Testis (tissue), 2 donors: ENCODE measurements at regions not wholly inside any gene's neighbourhood (a gene's known extent, or its start where the extent isn't known, plus 50 kb on each side); places are given as distances from the start of the nearest gene placed in this dataset.

Source experiments
- DNase-seq: peaks from one replicate; pipeline ENCODE4 v3.0.0-alpha.2; 2019
- H3K27ac ChIP-seq, 2 donors: fragments of 200-600 bp; sonication (generic); one replicate each; pipeline ENCODE4 v1.5.1; 2019
- H3K27me3 ChIP-seq: fragments of 200-600 bp; sonication (generic); one replicate; pipeline ENCODE4 v1.5.1; 2019
- H3K36me3 ChIP-seq: fragments of 200-600 bp; sonication (generic); one replicate; pipeline ENCODE4 v1.5.1; 2017; ENCODE audit warnings: low read depth; ENCODE audit errors: missing control alignments
- H3K4me1 ChIP-seq: fragments of 200-600 bp; sonication (generic); one replicate; pipeline ENCODE4 v1.5.1; 2019
- H3K4me3 ChIP-seq, 2 donors: fragments of 200-600 bp; sonication (generic); one replicate each; pipeline ENCODE4 v1.5.1; 2017 to 2019
- H3K9me3 ChIP-seq: fragments of 200-600 bp; sonication (generic); one replicate; pipeline ENCODE4 v1.5.1; 2017
- CTCF ChIP-seq, 3 experiments: fragments of 450-650 bp in 2 of 3; fragments of 200-600 bp in 1 of 3; sonication (generic) in 1 of 3; IDR thresholded peaks; one replicate each; pipeline ENCODE4 v1.5.1; 2016 to 2019; ENCODE audit warnings: antibody characterized with exemption in 3 of 3, mild to moderate bottlenecking in 2 of 3, moderate library complexity in 1 of 3
- POLR2A ChIP-seq: fragments of 450-650 bp; IDR thresholded peaks from one replicate; pipeline ENCODE4 v1.6.1; 2017; ENCODE audit warnings: antibody characterized with exemption, mild to moderate bottlenecking, moderate library complexity
- WGBS, 2 donors: methylation state at CpG; one replicate each; pipeline ENCODE4 v1.1.5; 2018; 5-methylcytosine and 5-hydroxymethylcytosine counted together
- intact Hi-C: fragments of 100-400 bp; cut with DNase I; formaldehyde crosslinking; loops from one replicate; pipeline ENCODE4 v1.15.1; 2023; ENCODE audit warnings: low total_unique reads

- intact Hi-C loops = no loop called here
- H3K4me1 ChIP-seq = peaks cover 100% of the 10 kb centered on the region
- no peak overlapping the region for H3K4me3 ChIP-seq
- H3K36me3 ChIP-seq = no peaks in the 10 kb centered on the region
- H3K27me3 ChIP-seq = no peaks in the 10 kb centered on the region
- no peak for DNase-seq
- H3K27ac ChIP-seq = peak overlapping the region in 1 of 2 donors; percentile 74
- TF ChIP-seq CTCF (IDR thresholded peaks at IDR 0.05) = no peak
- TF ChIP-seq POLR2A = no peak
- WGBS, 2 donors = 84 to 87% methylated on average over 3 to 7 of the region's 7 CpGs
- H3K9me3 ChIP-seq = no peaks in the 10 kb centered on the region
Observed at GRCh38 chr17:77476006-77476405, 335.2 kb downstream of the SEC14L1 start.

DNA sequence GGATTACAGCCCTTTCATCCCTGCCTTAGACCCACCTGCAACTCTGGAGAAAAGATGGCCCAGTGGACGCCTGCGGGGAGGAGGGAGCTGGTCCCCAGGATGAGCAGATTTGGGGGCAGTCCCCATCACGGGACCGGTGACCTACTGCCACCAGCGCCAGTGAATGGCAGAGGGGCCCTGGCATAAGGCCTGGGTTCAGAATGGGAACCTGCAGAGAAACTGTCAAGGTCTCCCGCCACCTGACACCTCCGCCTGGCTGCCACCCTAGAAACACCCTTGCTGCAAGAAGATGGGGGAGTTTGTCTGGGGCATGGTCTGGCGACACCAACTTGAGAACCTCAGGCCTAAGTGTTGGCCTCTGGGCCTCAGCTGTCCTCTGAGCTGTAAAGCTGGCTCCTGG lies 335.7 kb downstream of the SEC14L1 start:
- intact Hi-C loops = no loop called here
- Histone ChIP-seq H3K4me3 (no peak overlapping the region), H3K27ac (peak overlapping the region; percentile 6 to 74), H3K36me3 (no peaks in the 10 kb centered on the region), H3K4me1 (peaks cover 100% of the 10 kb centered on the region), H3K9me3 (no peaks in the 10 kb centered on the region), H3K27me3 (no peaks in the 10 kb centered on the region)
- DNase-seq = no peak
- TF ChIP-seq POLR2A (no peak), CTCF (IDR thresholded peaks at IDR 0.05) (no peak)
- WGBS, 2 donors = 77 to 78% methylated on average over 7 to 8 of the region's 8 CpGs

GRCh38 chr17:77476931-77477805 lies 336.4 kb downstream of the SEC14L1 start:
- no peaks in the 10 kb centered on the region for H3K36me3 ChIP-seq
- DNase-seq = peak; percentile 85
- H3K4me1 ChIP-seq = peaks cover 100% of the 10 kb centered on the region
- no peaks in the 10 kb centered on the region for H3K27me3 ChIP-seq
- no peaks in the 10 kb centered on the region for H3K9me3 ChIP-seq
- H3K4me3 ChIP-seq = no peak overlapping the region
- H3K27ac ChIP-seq = peak overlapping the region; percentile 57 to 74
- TF ChIP-seq POLR2A = no peak
- TF ChIP-seq CTCF (IDR thresholded peaks at IDR 0.05) = no peak
- intact Hi-C loops = no loop called here
- WGBS, 2 donors = 36 to 46% methylated on average over 22 of the region's 22 CpGs

DNA sequence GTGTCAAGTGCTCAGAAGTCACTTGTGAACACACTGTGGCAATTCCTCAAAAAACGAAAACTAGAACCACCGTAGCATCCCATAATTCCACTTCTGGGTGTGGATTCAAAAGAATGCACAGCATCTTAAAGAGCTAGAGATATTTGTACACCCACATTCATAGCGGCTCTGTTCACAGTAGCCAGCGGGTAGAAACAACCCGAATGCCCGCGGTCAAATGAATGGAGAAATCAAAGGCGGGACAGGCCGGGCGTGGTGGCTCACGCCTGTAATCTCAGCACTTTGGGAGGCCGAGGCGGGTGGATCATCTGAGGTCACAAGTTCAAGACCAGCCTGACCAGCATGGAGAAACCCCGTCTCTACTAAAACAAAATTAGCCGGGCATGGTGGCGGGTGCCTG lies 337.5 kb downstream of the SEC14L1 start:
- Histone ChIP-seq H3K36me3 (no peaks in the 10 kb centered on the region), H3K4me1 (peaks cover 100% of the 10 kb centered on the region), H3K27ac (peak overlapping the region; percentile 57 to 74), H3K27me3 (no peaks in the 10 kb centered on the region), H3K9me3 (no peaks in the 10 kb centered on the region), H3K4me3 (no peak overlapping the region)
- 81 to 89% methylated on average over 16 of the region's 16 CpGs for WGBS, 2 donors
- TF ChIP-seq CTCF (IDR thresholded peaks at IDR 0.05) (no peak), POLR2A (no peak)
- intact Hi-C loops = no loop called here
- DNase-seq = no peak

DNA sequence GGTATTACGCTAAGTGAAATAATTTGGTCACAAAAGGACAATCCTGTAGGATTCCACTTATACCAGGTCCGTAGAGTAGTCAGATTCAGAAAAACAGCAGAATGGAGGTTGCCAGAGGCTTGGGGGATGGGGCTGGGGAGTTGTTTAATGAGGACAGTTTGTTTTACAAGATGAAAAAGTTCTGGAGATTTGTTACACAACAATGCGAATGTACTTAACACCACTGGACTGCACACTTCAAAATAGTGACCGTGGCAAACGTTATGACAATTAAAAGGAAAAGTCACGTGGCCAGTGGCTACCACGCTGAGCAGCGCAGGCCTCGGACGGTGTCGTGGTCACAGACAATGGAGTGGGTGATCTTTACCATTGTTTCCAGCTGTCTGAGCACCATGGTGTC lies 338.1 kb downstream of the SEC14L1 start:
- 57 to 66% methylated on average over 11 of the region's 11 CpGs for WGBS, 2 donors
- intact Hi-C loops = no loop called here

More for the DNA sequence above, 338.1 kb downstream of the SEC14L1 start:
- Histone ChIP-seq H3K9me3 (no peaks in the 10 kb centered on the region), H3K4me1 (peaks cover 97% of the 10 kb centered on the region), H3K36me3 (no peaks in the 10 kb centered on the region), H3K27ac (peak overlapping the region in 1 of 2 donors; percentile 74), H3K4me3 (no peak overlapping the region), H3K27me3 (no peaks in the 10 kb centered on the region)
- TF ChIP-seq POLR2A = no peak
- TF ChIP-seq CTCF (IDR thresholded peaks at IDR 0.05) = no peak
- peak; percentile 72 for DNase-seq
